ENCODE measurements at regions not wholly inside any gene's neighbourhood (a gene's known extent, or its start where the extent isn't known, plus 50 kb on each side); places are given as distances from the start of the nearest gene placed in this dataset.
A peak's percentile ranks its signal among the peaks of the same experiment; 100 is the strongest.

- TF ChIP-seq POLR2A (IDR thresholded peaks at IDR 0.05) (no peak), CTCF (IDR thresholded peaks at IDR 0.05) (no peak), POLR2AphosphoS5 (IDR thresholded peaks at IDR 0.05) (peak; percentile 80)
Observed at GRCh38 chr20:52791091-52791490, 181.1 kb upstream of the TSHZ2 start.

Measured in prostate gland (tissue), 2 donors.